ENCODE measurements at regions not wholly inside any gene's neighbourhood (a gene's known extent, or its start where the extent isn't known, plus 50 kb on each side); places are given as distances from the start of the nearest gene placed in this dataset.

GRCh38 chr6:49082611-49083010, 380.4 kb downstream of the MMUT start (continued):
- TF ChIP-seq CHD2 (IDR thresholded peaks at IDR 0.05; ENCODE audit: borderline replicate concordance, low read depth, low read length): no peak

GRCh38 chr6:49072885-49073620, 390.0 kb downstream of the MMUT start:
- TF ChIP-seq EP300 (IDR thresholded peaks at IDR 0.05; ENCODE audit: borderline replicate concordance in 1 of 2, control insufficient read depth in 1 of 2, low read depth in 2 of 2, low read length in 2 of 2): no peak
- TF ChIP-seq GATAD2B (conservative IDR thresholded peaks at IDR 0.05; ENCODE audit: low read depth): no peak
- TF ChIP-seq CTCF (IDR thresholded peaks at IDR 0.05 in 2 of 3, conservative IDR thresholded peaks at IDR 0.05 in 1 of 3; ENCODE audit: control insufficient read depth in 2 of 3, extremely low read depth in 1 of 3, insufficient read depth in 1 of 3, low read depth in 3 of 3, low read length in 3 of 3): no peak
- TF ChIP-seq IRF4 (IDR thresholded peaks at IDR 0.05; ENCODE audit: low read depth, low read length): no peak
- TF ChIP-seq NRF1 (conservative IDR thresholded peaks at IDR 0.05; ENCODE audit: low read depth, low read length): no peak
- TF ChIP-seq TAF1 (IDR thresholded peaks at IDR 0.05; ENCODE audit: borderline replicate concordance, low read depth, low read length): no peak
- no peak for TF ChIP-seq BRCA1 (IDR thresholded peaks at IDR 0.05; ENCODE audit: low read depth, low read length)
- no peak for TF ChIP-seq POLR2A (IDR thresholded peaks at IDR 0.05; ENCODE audit: low read depth, low read length)
- no peak for DNase-seq (ENCODE audit: low read depth, low spot score)
- ChIA-PET RAD21 (ENCODE audit: unreplicated experiment) (no interaction called here), POLR2A (no interaction called here), CTCF (no interaction called here), SMC1A (ENCODE audit: uncharacterized antibody, unreplicated experiment) (no interaction called here)
- no peaks in the 10 kb centered on the region for H3K27me3 ChIP-seq (replicated peaks in 1 of 2; ENCODE audit: control insufficient read depth in 2 of 2, insufficient read depth in 2 of 2, low read length in 1 of 2)
- H3K36me3 ChIP-seq (ENCODE audit: control insufficient read depth in 2 of 2, insufficient read depth in 2 of 2, low read length in 1 of 2): no peaks in the 10 kb centered on the region
- ATAC-seq: no peak
- no peak overlapping the region for H3K9ac ChIP-seq (ENCODE audit: control insufficient read depth, insufficient read depth, low read length)
- H4K20me1 ChIP-seq (ENCODE audit: control insufficient read depth, insufficient read depth): no peaks in the 10 kb centered on the region
- in situ Hi-C loops (cut with MboI) (no loop called here), intact Hi-C loops (cut with micrococcal nuclease; ENCODE audit: unreplicated experiment) (no loop called here)
- H2AFZ ChIP-seq (ENCODE audit: control insufficient read depth, low read depth, low read length): no peak overlapping the region
- BruUV-seq (replicated peaks): no TSS peak
- 46% methylated on average over 3 of the region's 4 CpGs for WGBS (ENCODE audit: insufficient coverage, insufficient replicate concordance, low lambda C conversion rate, missing lambda C conversion rate)
- FAIRE-seq: no peak
- H3K4me2 ChIP-seq (ENCODE audit: control insufficient read depth, insufficient read depth): no peak overlapping the region
- H3K9me3 ChIP-seq (replicated peaks; ENCODE audit: control insufficient read depth, insufficient read depth, low read length): no peaks in the 10 kb centered on the region
- no peak overlapping the region for H3K27ac ChIP-seq (ENCODE audit: control insufficient read depth, insufficient read depth)
- no peak overlapping the region for H3K4me3 ChIP-seq
- no peaks in the 10 kb centered on the region for H3K79me2 ChIP-seq (ENCODE audit: control insufficient read depth, insufficient read depth, low read length)
- no peaks in the 10 kb centered on the region for H3K4me1 ChIP-seq (ENCODE audit: control insufficient read depth, insufficient read depth, low read length)

Measured in GM12878 (cell line).